ENCODE measurements at regions not wholly inside any gene's neighbourhood (a gene's known extent, or its start where the extent isn't known, plus 50 kb on each side); places are given as distances from the start of the nearest gene placed in this dataset.
"Not testable (repeated sequence)": the region's sequence is repeated elsewhere in the genome, so short reads cannot be mapped to it uniquely, and the experiment has no call there.

GRCh38 chrY:3368459-3368858 lies 210.4 kb upstream of the TGIF2LY start:
- not testable (repeated sequence) for DNase-seq

DNA sequence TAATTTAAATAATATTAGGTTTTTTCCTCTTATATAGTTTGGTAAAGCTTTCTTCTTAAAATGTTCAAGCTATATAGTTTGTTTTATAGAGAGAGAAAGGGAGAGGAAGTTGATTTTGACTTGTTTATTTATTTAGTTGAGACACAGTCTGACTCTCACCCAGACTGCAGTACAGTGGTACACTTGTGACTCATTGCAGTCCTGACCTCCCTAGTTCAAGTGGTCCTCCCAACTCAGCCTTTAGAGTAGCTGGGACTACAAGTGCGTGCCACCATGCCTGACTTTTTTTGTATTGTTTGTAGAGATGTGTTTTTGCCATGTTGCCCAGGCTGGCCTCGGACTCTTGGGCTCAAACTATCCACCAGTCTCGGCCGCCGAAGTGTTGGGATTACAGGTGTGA lies 187.4 kb upstream of the TGIF2LY start:
- DNase-seq, result not testable (repeated sequence)

GRCh38 chrY:3404241-3404640 lies 174.6 kb upstream of the TGIF2LY start:
- not testable (repeated sequence) for DNase-seq

DNA sequence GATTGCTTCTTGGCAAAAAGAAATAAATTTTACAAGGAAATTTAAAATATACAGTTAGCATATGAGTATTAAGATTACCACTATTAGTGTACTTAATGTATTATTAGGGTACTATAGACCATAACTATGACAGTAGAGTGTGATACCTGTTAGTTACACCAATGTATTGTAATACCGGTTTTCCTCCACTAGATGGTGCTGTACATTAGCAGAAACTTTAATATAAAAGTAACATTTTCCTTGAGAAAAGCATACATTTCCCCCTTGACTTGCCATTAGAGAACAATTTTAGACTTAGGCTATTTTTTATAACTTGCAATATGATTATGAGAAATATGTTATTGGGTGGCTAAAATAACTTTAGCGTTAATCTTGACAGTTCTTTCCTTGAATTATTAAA lies 173.3 kb upstream of the TGIF2LY start:
- DNase-seq, result peak; percentile 12

GRCh38 chrY:3406896-3407452 lies 171.9 kb upstream of the TGIF2LY start:
- not testable (repeated sequence) for DNase-seq

GRCh38 chrY:3410322-3410892 lies 168.5 kb upstream of the TGIF2LY start:
- DNase-seq, result not testable (repeated sequence)
